GM23248 (cell line): ENCODE measurements at regions not wholly inside any gene's neighbourhood (a gene's known extent, or its start where the extent isn't known, plus 50 kb on each side); places are given as distances from the start of the nearest gene placed in this dataset.
A peak's percentile ranks its signal among the peaks of the same experiment; 100 is the strongest.

Experiments
- DNase-seq: peaks from one replicate; pipeline ENCODE4 v3.0.0-alpha.2; 2015
- H2AFZ ChIP-seq: fragments of 200-600 bp; sonication (generic); 2 replicates; pipeline ENCODE4 v1.6.1; 2016; ENCODE audit warnings: antibody characterized with exemption
- H3F3A ChIP-seq: fragments of 200-600 bp; sonication (generic); 2 replicates; pipeline ENCODE4 v1.6.1; 2016; ENCODE audit warnings: mild to moderate bottlenecking, antibody characterized with exemption, mixed run types; ENCODE audit not compliant: insufficient read depth
- H3K27ac ChIP-seq: fragments of 200-600 bp; sonication (generic); 2 replicates; pipeline ENCODE4 v1.5.1; 2016; ENCODE audit warnings: mild to moderate bottlenecking
- H3K27me3 ChIP-seq: fragments of 200-600 bp; sonication (generic); replicated peaks from 2 replicates; pipeline ENCODE4 v1.6.1; 2016; ENCODE audit warnings: mild to moderate bottlenecking; ENCODE audit not compliant: insufficient read depth
- H3K36me3 ChIP-seq: fragments of 200-600 bp; sonication (generic); 2 replicates; pipeline ENCODE4 v1.6.1; 2016; ENCODE audit warnings: low read depth, mild to moderate bottlenecking
- H3K4me1 ChIP-seq: fragments of 200-600 bp; sonication (generic); 2 replicates; pipeline ENCODE4 v1.6.1; 2016; ENCODE audit warnings: mild to moderate bottlenecking; ENCODE audit not compliant: insufficient read depth
- H3K4me2 ChIP-seq: fragments of 200-600 bp; sonication (generic); one replicate; pipeline ENCODE4 v1.6.1; 2016; ENCODE audit warnings: mild to moderate bottlenecking; ENCODE audit not compliant: unreplicated experiment
- H3K4me3 ChIP-seq: fragments of 200-600 bp; sonication (generic); 2 replicates; pipeline ENCODE4 v1.5.1; 2016; ENCODE audit warnings: mild to moderate bottlenecking
- H3K79me2 ChIP-seq: fragments of 200-600 bp; sonication (generic); 2 replicates; pipeline ENCODE4 v1.6.1; 2016; ENCODE audit warnings: mild to moderate bottlenecking; ENCODE audit not compliant: insufficient read depth
- H3K9ac ChIP-seq: fragments of 200-600 bp; sonication (generic); 2 replicates; pipeline ENCODE4 v1.6.1; 2016; ENCODE audit warnings: mild to moderate bottlenecking
- H3K9me2 ChIP-seq: fragments of 200-600 bp; sonication (generic); 2 replicates; pipeline ENCODE4 v1.6.1; 2016; ENCODE audit warnings: mixed run types, mild to moderate bottlenecking, moderate library complexity; ENCODE audit not compliant: insufficient read depth
- H3K9me3 ChIP-seq: fragments of 200-600 bp; sonication (generic); one replicate; pipeline ENCODE4 v1.6.1; 2017; ENCODE audit warnings: low read depth
- H4K20me1 ChIP-seq: fragments of 200-600 bp; sonication (generic); 2 replicates; pipeline ENCODE4 v1.6.0; 2016; ENCODE audit not compliant: insufficient read depth
- EZH2 ChIP-seq: fragments of 200-600 bp; sonication (generic); IDR thresholded peaks from 2 replicates; pipeline ENCODE4 v1.6.1; 2018; ENCODE audit warnings: antibody characterized with exemption, mild to moderate bottlenecking; ENCODE audit not compliant: insufficient read depth, poor library complexity, severe bottlenecking
- EZH2phosphoT487 ChIP-seq: fragments of 200-600 bp; sonication (generic); IDR thresholded peaks from 2 replicates; pipeline ENCODE4 v1.6.1; 2018; ENCODE audit warnings: antibody characterized with exemption, moderate library complexity, mild to moderate bottlenecking, low read depth; ENCODE audit not compliant: insufficient read depth
- WGBS, 2 experiments: methylation state at CpG; one replicate each; pipeline ENCODE4 v1.1.6; 2015 to 2017; ENCODE audit warnings: low lambda C conversion rate in 2 of 2, low coverage in 1 of 2; ENCODE audit errors: missing lambda C conversion rate in 2 of 2; 5-methylcytosine and 5-hydroxymethylcytosine counted together
- in situ Hi-C: fragments of 300-500 bp; cut with MboI; formaldehyde crosslinking; loops from 2 replicates; pipeline ENCODE4 v1.15.0; 2020

- H3K36me3 ChIP-seq, result no peaks in the 10 kb centered on the region
- H3K4me1 ChIP-seq, result peaks cover 15% of the 10 kb centered on the region
- H3K4me3 ChIP-seq, result no peak overlapping the region
- no peak overlapping the region for H3K27ac ChIP-seq
- peaks cover 17% of the 10 kb centered on the region for H3F3A ChIP-seq
- 90 to 91% methylated on average over 27 of the region's 27 CpGs for whole genome bisulfite sequencing, 2 experiments
- no peaks in the 10 kb centered on the region for H3K9me2 ChIP-seq
- no peaks in the 10 kb centered on the region for H3K27me3 ChIP-seq
- no peak for DNase-seq
- TF ChIP-seq EZH2, result no peak
- TF ChIP-seq EZH2phosphoT487, result no peak
- no peak overlapping the region for H3K4me2 ChIP-seq
- in situ Hi-C loops, result no loop called here
- no peak overlapping the region for H2AFZ ChIP-seq
- H3K9me3 ChIP-seq, result no peaks in the 10 kb centered on the region
- no peak overlapping the region for H3K9ac ChIP-seq
- no peaks in the 10 kb centered on the region for H4K20me1 ChIP-seq
- no peaks in the 10 kb centered on the region for H3K79me2 ChIP-seq
Observed at GRCh38 chr16:86377251-86378022, 132.9 kb upstream of the FOXF1 start.

DNA sequence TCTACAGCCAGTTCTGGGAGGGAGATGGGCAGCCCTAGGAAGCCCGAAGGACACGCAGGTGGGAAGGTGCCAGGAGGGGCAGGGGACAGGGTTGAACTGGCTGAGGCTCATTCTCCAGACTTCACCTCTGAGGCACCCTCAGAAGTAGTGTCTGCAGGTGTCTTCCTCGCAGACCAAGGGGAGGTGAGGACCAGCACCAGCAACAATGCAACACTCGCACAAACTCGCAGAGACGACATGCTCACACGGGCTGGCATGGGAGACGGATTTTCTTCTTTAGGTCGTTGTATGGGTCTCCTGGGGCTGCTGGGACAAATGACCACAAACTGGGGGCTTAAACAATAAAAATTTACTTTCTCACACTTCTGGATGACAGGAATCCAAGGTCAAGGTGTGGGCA, 132.2 kb upstream of the FOXF1 start:
- Histone ChIP-seq H3K9me3 (no peaks in the 10 kb centered on the region), H3K27me3 (no peaks in the 10 kb centered on the region), H2AFZ (no peak overlapping the region), H3K4me1 (peaks cover 15% of the 10 kb centered on the region), H4K20me1 (no peaks in the 10 kb centered on the region), H3K27ac (no peak overlapping the region), H3K9me2 (no peaks in the 10 kb centered on the region), H3K4me2 (no peak overlapping the region), H3K79me2 (no peaks in the 10 kb centered on the region), H3K4me3 (no peak overlapping the region), H3K36me3 (no peaks in the 10 kb centered on the region), H3K9ac (no peak overlapping the region), H3F3A (peaks cover 17% of the 10 kb centered on the region)
- no peak for DNase-seq
- 90 to 91% methylated on average over 9 of the region's 9 CpGs for WGBS, 2 experiments
- TF ChIP-seq EZH2 (no peak), EZH2phosphoT487 (no peak)
- in situ Hi-C loops, result no loop called here

DNA sequence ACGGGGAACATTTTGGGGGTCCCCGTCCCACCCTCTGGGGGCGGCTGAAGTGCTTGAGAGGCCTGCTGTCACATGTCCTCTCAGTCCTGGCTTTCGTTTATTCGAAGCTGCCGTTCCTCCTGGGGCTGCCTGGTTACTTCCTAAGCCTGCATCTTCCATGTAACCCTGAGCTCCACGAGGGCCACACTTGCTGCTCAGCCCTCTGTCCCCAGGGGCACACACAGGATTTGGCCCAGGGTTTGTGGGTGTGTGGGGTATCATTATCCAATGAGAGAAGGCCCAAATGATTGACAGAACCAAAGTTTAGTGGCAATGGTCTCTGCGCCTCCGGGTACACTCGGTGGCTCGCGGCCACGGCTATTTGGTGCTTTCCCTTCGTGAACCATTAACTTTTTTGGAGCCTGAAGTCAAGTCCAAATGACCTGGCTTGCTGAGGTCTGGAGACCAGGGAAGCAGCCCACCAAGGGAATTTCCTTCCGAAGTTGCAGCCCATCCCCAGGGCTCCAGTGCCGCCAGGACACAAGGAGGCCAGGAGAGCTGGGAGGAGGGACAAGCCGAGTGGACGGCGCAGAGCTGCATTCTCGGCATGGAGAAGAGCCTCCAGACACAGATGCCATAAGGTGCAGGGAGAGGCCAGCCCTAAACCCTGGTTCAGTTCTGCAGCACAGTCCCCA, 131.4 kb upstream of the FOXF1 start:
- Histone ChIP-seq H3K79me2 (no peaks in the 10 kb centered on the region), H3K9ac (no peak overlapping the region), H3K9me2 (no peaks in the 10 kb centered on the region), H4K20me1 (no peaks in the 10 kb centered on the region), H3K27me3 (no peaks in the 10 kb centered on the region), H3K4me1 (peaks cover 22% of the 10 kb centered on the region), H3F3A (peaks cover 17% of the 10 kb centered on the region), H3K4me3 (no peak overlapping the region), H2AFZ (no peak overlapping the region), H3K36me3 (no peaks in the 10 kb centered on the region), H3K4me2 (no peak overlapping the region), H3K9me3 (no peaks in the 10 kb centered on the region), H3K27ac (no peak overlapping the region)
- in situ Hi-C loops, result no loop called here
- DNase-seq, result no peak
- WGBS, 2 experiments, result 92 to 95% methylated on average over 20 of the region's 20 CpGs
- TF ChIP-seq EZH2phosphoT487 (no peak), EZH2 (no peak)

- Histone ChIP-seq H3K27me3 (no peaks in the 10 kb centered on the region), H2AFZ (no peak overlapping the region), H3K36me3 (no peaks in the 10 kb centered on the region), H3K9me3 (no peaks in the 10 kb centered on the region), H3K9ac (no peak overlapping the region), H4K20me1 (no peaks in the 10 kb centered on the region), H3K4me1 (peaks cover 27% of the 10 kb centered on the region), H3K4me2 (no peak overlapping the region), H3K79me2 (no peaks in the 10 kb centered on the region), H3K4me3 (no peak overlapping the region), H3K27ac (no peak overlapping the region), H3K9me2 (no peaks in the 10 kb centered on the region), H3F3A (peaks cover 16% of the 10 kb centered on the region)
- 38 to 43% methylated on average over 9 of the region's 9 CpGs for WGBS, 2 experiments
- TF ChIP-seq EZH2 (no peak), EZH2phosphoT487 (no peak)
- DNase-seq, result peak; percentile 35
- in situ Hi-C loops, result no loop called here
Observed at GRCh38 chr16:86379505-86379846, 130.9 kb upstream of the FOXF1 start.

DNA sequence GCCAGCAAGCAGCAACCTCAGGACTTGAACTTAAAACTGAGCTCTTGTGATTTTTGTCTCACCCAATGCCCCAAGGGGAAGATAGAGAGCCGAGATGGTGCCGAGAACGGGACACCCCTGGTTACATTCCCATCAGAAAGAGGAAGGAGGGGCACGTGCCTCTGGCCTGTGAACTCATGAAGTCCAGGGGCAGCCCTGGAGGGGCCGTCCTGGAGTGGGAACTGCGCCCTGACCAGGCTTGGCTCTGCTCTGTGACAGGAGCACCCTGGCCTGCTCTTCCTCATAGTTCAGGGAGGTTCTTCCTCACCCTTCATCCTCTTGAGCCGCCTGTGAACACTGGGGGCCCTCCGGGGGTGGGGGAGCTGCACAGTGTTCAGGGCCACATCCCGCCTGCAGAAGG, 130.3 kb upstream of the FOXF1 start:
- Histone ChIP-seq H3K9ac (no peak overlapping the region), H3F3A (peaks cover 11% of the 10 kb centered on the region), H3K27me3 (no peaks in the 10 kb centered on the region), H3K9me3 (no peaks in the 10 kb centered on the region), H3K4me3 (no peak overlapping the region), H2AFZ (no peak overlapping the region), H3K27ac (no peak overlapping the region), H3K79me2 (no peaks in the 10 kb centered on the region), H3K36me3 (no peaks in the 10 kb centered on the region), H3K4me2 (no peak overlapping the region), H3K9me2 (no peaks in the 10 kb centered on the region), H3K4me1 (peaks cover 25% of the 10 kb centered on the region), H4K20me1 (no peaks in the 10 kb centered on the region)
- whole genome bisulfite sequencing, 2 experiments, result 82 to 88% methylated on average over 9 of the region's 9 CpGs
- in situ Hi-C loops, result no loop called here
- TF ChIP-seq EZH2 (no peak), EZH2phosphoT487 (no peak)
- no peak for DNase-seq
